ENCODE measurements at regions not wholly inside any gene's neighbourhood (a gene's known extent, or its start where the extent isn't known, plus 50 kb on each side); places are given as distances from the start of the nearest gene placed in this dataset.

DNA sequence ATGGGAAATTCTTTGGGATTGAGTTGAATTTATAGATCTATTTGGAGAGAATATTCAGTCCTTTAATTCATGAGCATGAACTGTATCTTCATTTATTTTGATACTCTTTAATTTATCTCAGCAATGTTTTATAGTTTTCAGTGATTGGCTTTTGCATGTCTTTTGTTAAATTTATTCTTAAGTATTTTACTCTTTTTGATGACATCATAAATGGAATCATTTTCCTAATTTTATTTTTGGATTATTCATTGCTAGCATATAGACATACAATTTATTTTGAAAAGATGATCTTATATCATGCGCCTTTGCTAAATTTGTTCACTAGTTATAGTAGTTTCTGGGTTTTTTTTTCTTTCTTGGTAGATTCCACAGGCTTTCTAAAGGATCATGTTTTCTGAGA lies 149.2 kb upstream of the ASIC2 start:
- H3K36me3 Mint-ChIP-seq, result no peaks in the 10 kb centered on the region
- H3K4me1 ChIP-seq (ENCODE audit: control insufficient read depth in 1 of 2, insufficient read depth in 2 of 2, low read length in 2 of 2), result peaks cover 12 to 22% of the 10 kb centered on the region in 2 donors

DNA sequence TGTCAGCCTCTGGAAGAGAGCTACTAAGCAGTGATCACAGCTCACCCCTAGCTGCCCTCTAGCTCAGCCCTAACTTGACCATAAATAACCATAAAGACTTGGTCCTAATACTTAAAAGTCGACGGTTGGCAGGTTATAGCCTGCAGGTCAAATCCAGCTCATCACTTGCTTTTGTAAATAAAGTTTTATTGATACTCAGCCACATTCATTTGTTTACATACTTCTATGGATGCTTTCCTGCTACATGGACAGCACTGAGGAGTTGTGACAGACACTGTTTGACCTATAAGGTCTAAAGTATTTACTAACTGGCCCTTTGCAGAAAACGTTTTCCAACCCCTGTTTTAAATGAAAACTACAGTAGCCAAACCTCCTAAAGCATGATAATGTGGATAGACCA lies 151.6 kb upstream of the ASIC2 start:
- intact Hi-C loops (cut with micrococcal nuclease), result no loop called here
- H3K4me1 ChIP-seq (ENCODE audit: control insufficient read depth in 1 of 2, insufficient read depth in 2 of 2, low read length in 2 of 2), result peaks cover 0 to under 1% of the 10 kb centered on the region in 2 donors

More for the DNA sequence above, 149.2 kb upstream of the ASIC2 start:
- Histone ChIP-seq H3K9ac (ENCODE audit: insufficient read depth, low read length, poor library complexity, severe bottlenecking) (no peak overlapping the region), H3K4me3 (replicated peaks in 1 of 3; ENCODE audit: low read depth in 2 of 3, low read length in 3 of 3) (no peak overlapping the region), H2AFZ (ENCODE audit: insufficient read depth, low read depth, low read length, poor library complexity, severe bottlenecking) (no peak overlapping the region), H3K27me3 (ENCODE audit: control insufficient read depth in 2 of 2, insufficient read depth in 2 of 2, low read length in 2 of 2) (no peaks in the 10 kb centered on the region), H3K4me2 (replicated peaks; ENCODE audit: extremely low read depth, low read length, poor library complexity, severe bottlenecking) (no peak overlapping the region), H3K9me3 (replicated peaks in 1 of 2; ENCODE audit: control insufficient read depth in 1 of 2, insufficient read depth in 1 of 2, low read length in 2 of 2) (peaks cover 4 to 8% of the 10 kb centered on the region in 2 donors), H3K36me3 (replicated peaks in 1 of 2; ENCODE audit: control insufficient read depth in 1 of 2, insufficient read depth in 2 of 2, low read length in 2 of 2) (no peaks in the 10 kb centered on the region), H3K27ac (ENCODE audit: low read depth in 1 of 2, low read length in 2 of 2) (no peak overlapping the region), H4K20me1 (ENCODE audit: insufficient read depth, low read length) (no peaks in the 10 kb centered on the region), H3K79me2 (ENCODE audit: insufficient read depth, low read length) (no peaks in the 10 kb centered on the region)
- Mint-ChIP-seq H3K4me1 (peaks cover 22% of the 10 kb centered on the region), H3K9me3 (peaks cover 6 to 25% (median 8%) of the 10 kb centered on the region in 7 donors), H3K4me3 (no peak overlapping the region), H3K27me3 (ENCODE audit: low read depth in 3 of 3) (peaks cover 0 to 3% (median 2%) of the 10 kb centered on the region in 3 donors), H3K27ac (no peak overlapping the region)
- TF ChIP-seq, protein P1, sequence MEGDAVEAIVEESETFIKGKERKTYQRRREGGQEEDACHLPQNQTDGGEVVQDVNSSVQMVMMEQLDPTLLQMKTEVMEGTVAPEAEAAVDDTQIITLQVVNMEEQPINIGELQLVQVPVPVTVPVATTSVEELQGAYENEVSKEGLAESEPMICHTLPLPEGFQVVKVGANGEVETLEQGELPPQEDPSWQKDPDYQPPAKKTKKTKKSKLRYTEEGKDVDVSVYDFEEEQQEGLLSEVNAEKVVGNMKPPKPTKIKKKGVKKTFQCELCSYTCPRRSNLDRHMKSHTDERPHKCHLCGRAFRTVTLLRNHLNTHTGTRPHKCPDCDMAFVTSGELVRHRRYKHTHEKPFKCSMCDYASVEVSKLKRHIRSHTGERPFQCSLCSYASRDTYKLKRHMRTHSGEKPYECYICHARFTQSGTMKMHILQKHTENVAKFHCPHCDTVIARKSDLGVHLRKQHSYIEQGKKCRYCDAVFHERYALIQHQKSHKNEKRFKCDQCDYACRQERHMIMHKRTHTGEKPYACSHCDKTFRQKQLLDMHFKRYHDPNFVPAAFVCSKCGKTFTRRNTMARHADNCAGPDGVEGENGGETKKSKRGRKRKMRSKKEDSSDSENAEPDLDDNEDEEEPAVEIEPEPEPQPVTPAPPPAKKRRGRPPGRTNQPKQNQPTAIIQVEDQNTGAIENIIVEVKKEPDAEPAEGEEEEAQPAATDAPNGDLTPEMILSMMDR (IDR thresholded peaks at IDR 0.05), result no peak
- no CpG with 5 or more reads among the region's 1 CpG for WGBS (ENCODE audit: insufficient coverage)
- no peak for DNase-seq
- intact Hi-C loops (cut with micrococcal nuclease), result no loop called here

More for the DNA sequence above, 151.6 kb upstream of the ASIC2 start:
- no CpG with 5 or more reads among the region's 3 CpGs for WGBS (ENCODE audit: insufficient coverage)
- H3K27me3 ChIP-seq (ENCODE audit: control insufficient read depth in 2 of 2, insufficient read depth in 2 of 2, low read length in 2 of 2), result no peaks in the 10 kb centered on the region
- Mint-ChIP-seq H3K4me3 (no peak overlapping the region), H3K27ac (no peak overlapping the region), H3K4me1 (peaks cover under 1% of the 10 kb centered on the region), H3K9me3 (peaks cover 6 to 22% (median 11%) of the 10 kb centered on the region in 7 donors), H3K27me3 (ENCODE audit: low read depth in 3 of 3) (peaks cover 0 to 2% (median 0%) of the 10 kb centered on the region in 3 donors), H3K36me3 (no peaks in the 10 kb centered on the region)
- H2AFZ ChIP-seq (ENCODE audit: insufficient read depth, low read depth, low read length, poor library complexity, severe bottlenecking), result no peak overlapping the region
- H3K4me3 ChIP-seq (replicated peaks in 1 of 3; ENCODE audit: low read depth in 2 of 3, low read length in 3 of 3), result no peak overlapping the region
- no peak overlapping the region for H3K4me2 ChIP-seq (replicated peaks; ENCODE audit: extremely low read depth, low read length, poor library complexity, severe bottlenecking)
- no peaks in the 10 kb centered on the region for H3K79me2 ChIP-seq (ENCODE audit: insufficient read depth, low read length)
- peaks cover 4 to 8% of the 10 kb centered on the region in 2 donors for H3K9me3 ChIP-seq (replicated peaks in 1 of 2; ENCODE audit: control insufficient read depth in 1 of 2, insufficient read depth in 1 of 2, low read length in 2 of 2)
- H3K36me3 ChIP-seq (replicated peaks in 1 of 2; ENCODE audit: control insufficient read depth in 1 of 2, insufficient read depth in 2 of 2, low read length in 2 of 2), result no peaks in the 10 kb centered on the region
- DNase-seq, result no peak
- no peak overlapping the region for H3K9ac ChIP-seq (ENCODE audit: insufficient read depth, low read length, poor library complexity, severe bottlenecking)
- TF ChIP-seq, protein P1 (IDR thresholded peaks at IDR 0.05), result no peak
- no peaks in the 10 kb centered on the region for H4K20me1 ChIP-seq (ENCODE audit: insufficient read depth, low read length)
- no peak overlapping the region for H3K27ac ChIP-seq (ENCODE audit: low read depth in 1 of 2, low read length in 2 of 2)

Data from CD14-positive monocyte (primary cell).